ENCODE measurements at regions not wholly inside any gene's neighbourhood (a gene's known extent, or its start where the extent isn't known, plus 50 kb on each side); places are given as distances from the start of the nearest gene placed in this dataset.

- no peak for TF ChIP-seq CTCF (conservative IDR thresholded peaks at IDR 0.05; ENCODE audit: low read length)
- peak; percentile 40 for DNase-seq (ENCODE audit: low read depth)
- H3K4me3 ChIP-seq (ENCODE audit: low read length): 0 out of 2 replicates have a peak overlapping the region, but pooled peaks have one; percentile 14
Observed at GRCh38 chr12:59004456-59004855, 84.2 kb upstream of the LRIG3 start.

- no peak for DNase-seq (ENCODE audit: low read depth)
- TF ChIP-seq CTCF (conservative IDR thresholded peaks at IDR 0.05; ENCODE audit: low read length): no peak
- H3K4me3 ChIP-seq (ENCODE audit: low read length): no peak overlapping the region
Observed at GRCh38 chr12:58995666-58996363, 75.5 kb upstream of the LRIG3 start.

- DNase-seq (ENCODE audit: low read depth): no peak
- no peak for TF ChIP-seq CTCF (conservative IDR thresholded peaks at IDR 0.05; ENCODE audit: low read length)
- H3K4me3 ChIP-seq (ENCODE audit: low read length): no peak overlapping the region
Observed at GRCh38 chr12:58988643-58989344, 68.5 kb upstream of the LRIG3 start.

- DNase-seq (ENCODE audit: low read depth): no peak
- no peak overlapping the region for H3K4me3 ChIP-seq (ENCODE audit: low read length)
- no peak for TF ChIP-seq CTCF (conservative IDR thresholded peaks at IDR 0.05; ENCODE audit: low read length)
Observed at GRCh38 chr12:58981961-58982360, 61.7 kb upstream of the LRIG3 start.

GRCh38 chr12:58980768-58981167 lies 60.5 kb upstream of the LRIG3 start:
- H3K4me3 ChIP-seq (ENCODE audit: low read length): no peak overlapping the region
- no peak for DNase-seq (ENCODE audit: low read depth)
- no peak for TF ChIP-seq CTCF (conservative IDR thresholded peaks at IDR 0.05; ENCODE audit: low read length)

- no peak overlapping the region for H3K4me3 ChIP-seq (ENCODE audit: low read length)
- no peak for TF ChIP-seq CTCF (conservative IDR thresholded peaks at IDR 0.05; ENCODE audit: low read length)
- DNase-seq (ENCODE audit: low read depth): no peak
Observed at GRCh38 chr12:58978717-58979116, 58.4 kb upstream of the LRIG3 start.

GRCh38 chr12:58977476-58977875 lies 57.2 kb upstream of the LRIG3 start:
- DNase-seq (ENCODE audit: low read depth): no peak
- no peak overlapping the region for H3K4me3 ChIP-seq (ENCODE audit: low read length)
- TF ChIP-seq CTCF (conservative IDR thresholded peaks at IDR 0.05; ENCODE audit: low read length): no peak

All from AG10803 (cell line).